ENCODE measurements at regions not wholly inside any gene's neighbourhood (a gene's known extent, or its start where the extent isn't known, plus 50 kb on each side); places are given as distances from the start of the nearest gene placed in this dataset.
"Not testable (repeated sequence)": the region's sequence is repeated elsewhere in the genome, so short reads cannot be mapped to it uniquely, and the experiment has no call there.

GRCh38 chr3:125693887-125694286 is 98.6 kb upstream of the OSBPL11 start:
- no peak overlapping the region for H3K4me3 ChIP-seq (ENCODE audit: low read depth, low read length)
- no peak overlapping the region for H3K27ac ChIP-seq (ENCODE audit: extremely low read depth, low read depth, low read length)
- no peaks in the 10 kb centered on the region for H3K36me3 ChIP-seq (ENCODE audit: control insufficient read depth in 2 of 2, insufficient read depth in 1 of 2, low read length in 2 of 2)
- no peak for TF ChIP-seq ZNF600 (tag by site-specific recombination; IDR thresholded peaks at IDR 0.05)
- TF ChIP-seq ZNF560 (tag by site-specific recombination; IDR thresholded peaks at IDR 0.05; ENCODE audit: borderline replicate concordance), result no peak
- no peak for TF ChIP-seq ZNF791 (tag by site-specific recombination; IDR thresholded peaks at IDR 0.05)
- H3K9me3 ChIP-seq (ENCODE audit: control insufficient read depth, insufficient read depth, low read depth, low read length), result no peaks in the 10 kb centered on the region
- H3K4me1 ChIP-seq (ENCODE audit: control insufficient read depth, insufficient read depth, low read length), result no peaks in the 10 kb centered on the region
- POLR2A ChIA-PET, result no interaction called here
- CTCF ChIA-PET, result no interaction called here

- Histone ChIP-seq H3K4me3 (ENCODE audit: low read depth, low read length) (no peak overlapping the region), H3K4me1 (ENCODE audit: control insufficient read depth, insufficient read depth, low read length) (no peaks in the 10 kb centered on the region), H3K27ac (ENCODE audit: extremely low read depth, low read depth, low read length) (no peak overlapping the region), H3K36me3 (ENCODE audit: control insufficient read depth in 2 of 2, insufficient read depth in 1 of 2, low read length in 2 of 2) (no peaks in the 10 kb centered on the region), H3K9me3 (ENCODE audit: control insufficient read depth, insufficient read depth, low read depth, low read length) (no peaks in the 10 kb centered on the region)
- no peak for TF ChIP-seq KLF1 (tag by site-specific recombination; IDR thresholded peaks at IDR 0.05)
- ChIA-PET CTCF (no interaction called here), POLR2A (no interaction called here)
Measured at GRCh38 chr3:125694761-125695294, 99.5 kb upstream of the OSBPL11 start.

- no peak overlapping the region for H3K27ac ChIP-seq (ENCODE audit: extremely low read depth, low read depth, low read length)
- no peaks in the 10 kb centered on the region for H3K36me3 ChIP-seq (ENCODE audit: control insufficient read depth in 2 of 2, insufficient read depth in 1 of 2, low read length in 2 of 2)
- ChIA-PET CTCF (no interaction called here), POLR2A (no interaction called here)
- no peak overlapping the region for H3K4me3 ChIP-seq (ENCODE audit: low read depth, low read length)
- TF ChIP-seq ZSCAN30 (tag by site-specific recombination; IDR thresholded peaks at IDR 0.05), result no peak
- TF ChIP-seq ZNF140 (tag by site-specific recombination; IDR thresholded peaks at IDR 0.05), result no peak
- no peaks in the 10 kb centered on the region for H3K4me1 ChIP-seq (ENCODE audit: control insufficient read depth, insufficient read depth, low read length)
- H3K9me3 ChIP-seq (ENCODE audit: control insufficient read depth, insufficient read depth, low read depth, low read length), result no peaks in the 10 kb centered on the region
Measured at GRCh38 chr3:125695688-125696087, 100.4 kb upstream of the OSBPL11 start.

- H3K4me1 ChIP-seq (ENCODE audit: control insufficient read depth, insufficient read depth, low read length); H3K9me3 ChIP-seq (ENCODE audit: control insufficient read depth, insufficient read depth, low read depth, low read length); H3K4me3 ChIP-seq (ENCODE audit: low read depth, low read length); CTCF ChIA-PET; H3K27ac ChIP-seq (ENCODE audit: extremely low read depth, low read depth, low read length); H3K36me3 ChIP-seq (ENCODE audit: control insufficient read depth in 2 of 2, insufficient read depth in 1 of 2, low read length in 2 of 2); POLR2A ChIA-PET: not testable (repeated sequence)
Measured at GRCh38 chr3:125697126-125697525, 101.8 kb upstream of the OSBPL11 start.

GRCh38 chr3:125697979-125698640 is 102.8 kb upstream of the OSBPL11 start:
- H3K9me3 ChIP-seq (ENCODE audit: control insufficient read depth, insufficient read depth, low read depth, low read length); H3K36me3 ChIP-seq (ENCODE audit: control insufficient read depth in 2 of 2, insufficient read depth in 1 of 2, low read length in 2 of 2); H3K4me3 ChIP-seq (ENCODE audit: low read depth, low read length); POLR2A ChIA-PET; CTCF ChIA-PET; H3K4me1 ChIP-seq (ENCODE audit: control insufficient read depth, insufficient read depth, low read length); H3K27ac ChIP-seq (ENCODE audit: extremely low read depth, low read depth, low read length): not testable (repeated sequence)

- H3K4me1 ChIP-seq (ENCODE audit: control insufficient read depth, insufficient read depth, low read length), result no peaks in the 10 kb centered on the region
- H3K4me3 ChIP-seq (ENCODE audit: low read depth, low read length), result no peak overlapping the region
- no peaks in the 10 kb centered on the region for H3K9me3 ChIP-seq (ENCODE audit: control insufficient read depth, insufficient read depth, low read depth, low read length)
- 0 out of 2 replicates have a peak, but pooled peaks have one; percentile 14 for TF ChIP-seq GLIS2 (tag by site-specific recombination; IDR thresholded peaks at IDR 0.05)
- TF ChIP-seq EGR2 (tag by site-specific recombination; IDR thresholded peaks at IDR 0.05; ENCODE audit: low read depth), result no peak
- ChIA-PET CTCF (no interaction called here), POLR2A (no interaction called here)
- no peaks in the 10 kb centered on the region for H3K36me3 ChIP-seq (ENCODE audit: control insufficient read depth in 2 of 2, insufficient read depth in 1 of 2, low read length in 2 of 2)
- no peak overlapping the region for H3K27ac ChIP-seq (ENCODE audit: extremely low read depth, low read depth, low read length)
Measured at GRCh38 chr3:125715651-125716050, 120.4 kb upstream of the OSBPL11 start.

GRCh38 chr3:125732151-125732550 is 136.9 kb upstream of the OSBPL11 start:
- H3K36me3 ChIP-seq (ENCODE audit: control insufficient read depth in 2 of 2, insufficient read depth in 1 of 2, low read length in 2 of 2); H3K9me3 ChIP-seq (ENCODE audit: control insufficient read depth, insufficient read depth, low read depth, low read length); POLR2A ChIA-PET; H3K4me1 ChIP-seq (ENCODE audit: control insufficient read depth, insufficient read depth, low read length); CTCF ChIA-PET; H3K4me3 ChIP-seq (ENCODE audit: low read depth, low read length); H3K27ac ChIP-seq (ENCODE audit: extremely low read depth, low read depth, low read length): not testable (repeated sequence)

- H3K9me3 ChIP-seq (ENCODE audit: control insufficient read depth, insufficient read depth, low read depth, low read length); POLR2A ChIA-PET; CTCF ChIA-PET; H3K27ac ChIP-seq (ENCODE audit: extremely low read depth, low read depth, low read length); H3K4me3 ChIP-seq (ENCODE audit: low read depth, low read length); H3K36me3 ChIP-seq (ENCODE audit: control insufficient read depth in 2 of 2, insufficient read depth in 1 of 2, low read length in 2 of 2); H3K4me1 ChIP-seq (ENCODE audit: control insufficient read depth, insufficient read depth, low read length): not testable (repeated sequence)
Measured at GRCh38 chr3:125741991-125742718, 146.9 kb upstream of the OSBPL11 start.

- POLR2A ChIA-PET; H3K36me3 ChIP-seq (ENCODE audit: control insufficient read depth in 2 of 2, insufficient read depth in 1 of 2, low read length in 2 of 2); H3K4me1 ChIP-seq (ENCODE audit: control insufficient read depth, insufficient read depth, low read length); H3K9me3 ChIP-seq (ENCODE audit: control insufficient read depth, insufficient read depth, low read depth, low read length); H3K4me3 ChIP-seq (ENCODE audit: low read depth, low read length); CTCF ChIA-PET; H3K27ac ChIP-seq (ENCODE audit: extremely low read depth, low read depth, low read length): not testable (repeated sequence)
Measured at GRCh38 chr3:125742845-125743244, 147.5 kb upstream of the OSBPL11 start.

Measured in HEK293 (cell line).